Muscle of back (tissue), 3 donors: ENCODE measurements at regions not wholly inside any gene's neighbourhood (a gene's known extent, or its start where the extent isn't known, plus 50 kb on each side); places are given as distances from the start of the nearest gene placed in this dataset.

Source experiments
- DNase-seq, 3 donors: peaks; one replicate each; pipeline versions ENCODE4 v3.0.0 to v3.0.0-alpha.2; 2013

GRCh38 chr16:85187886-85188285 is 75.6 kb upstream of the CIBAR2 start:
- no peak for DNase-seq

DNA sequence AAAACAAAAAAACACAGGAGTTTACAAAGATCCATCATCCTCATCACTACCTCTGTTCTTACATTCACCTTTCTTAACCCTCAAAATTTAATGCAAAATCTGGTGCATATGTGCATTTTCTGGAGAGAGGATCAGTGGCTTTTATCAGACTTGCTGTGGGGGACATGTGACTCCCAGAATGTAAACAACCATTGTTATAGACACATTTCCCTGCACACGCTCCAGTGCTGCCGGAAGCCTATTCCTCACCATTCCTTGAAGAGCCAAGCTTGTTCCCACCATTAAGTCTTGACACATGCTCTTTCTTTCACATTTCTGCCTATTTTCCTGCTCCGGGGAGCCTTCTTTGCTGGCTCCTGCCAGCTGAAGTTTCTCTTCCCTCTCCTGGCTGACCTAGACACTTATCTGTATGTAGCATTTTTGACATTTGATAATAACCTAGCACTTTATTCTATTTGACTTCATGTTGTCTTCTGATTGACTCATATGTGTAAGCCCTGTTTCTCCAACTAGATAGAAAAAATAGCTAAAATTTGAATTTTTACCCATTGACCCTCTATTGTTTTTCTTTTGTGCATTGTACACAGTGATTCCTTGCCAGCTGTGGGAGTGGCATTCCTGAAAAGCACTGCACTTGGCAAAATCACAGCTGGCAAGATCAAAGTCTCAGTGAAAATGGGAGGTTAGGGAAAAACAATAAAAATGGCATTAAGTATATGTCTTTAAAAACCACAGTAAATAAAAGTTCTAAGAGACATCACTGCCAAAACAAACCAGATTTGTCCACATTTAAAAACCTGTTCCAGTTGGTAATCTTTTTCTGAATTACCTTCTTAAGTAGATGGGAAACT is 76.8 kb upstream of the CIBAR2 start:
- no peak for DNase-seq

DNA sequence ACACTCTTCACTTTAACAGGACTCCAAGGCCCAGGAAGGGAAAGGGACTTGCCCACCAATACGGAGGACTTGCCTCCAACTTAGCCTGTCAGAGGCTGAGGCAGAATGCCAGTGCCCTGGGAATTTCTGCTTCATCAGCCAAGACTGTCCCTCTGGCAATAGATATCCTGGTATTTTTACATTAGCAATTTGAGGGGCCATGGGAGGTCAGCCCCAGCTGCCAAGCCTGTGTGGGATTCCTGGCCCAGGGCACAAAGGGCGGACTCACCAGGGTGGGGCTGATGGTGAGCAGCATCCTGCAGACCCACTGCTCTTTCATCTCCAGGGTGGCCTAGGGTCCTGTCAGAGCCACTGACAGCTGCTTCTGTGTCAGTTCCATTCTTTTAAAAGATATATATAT is 78.3 kb upstream of the CIBAR2 start:
- DNase-seq = no peak

GRCh38 chr16:85191341-85191965 is 79.2 kb upstream of the CIBAR2 start:
- no peak for DNase-seq

DNA sequence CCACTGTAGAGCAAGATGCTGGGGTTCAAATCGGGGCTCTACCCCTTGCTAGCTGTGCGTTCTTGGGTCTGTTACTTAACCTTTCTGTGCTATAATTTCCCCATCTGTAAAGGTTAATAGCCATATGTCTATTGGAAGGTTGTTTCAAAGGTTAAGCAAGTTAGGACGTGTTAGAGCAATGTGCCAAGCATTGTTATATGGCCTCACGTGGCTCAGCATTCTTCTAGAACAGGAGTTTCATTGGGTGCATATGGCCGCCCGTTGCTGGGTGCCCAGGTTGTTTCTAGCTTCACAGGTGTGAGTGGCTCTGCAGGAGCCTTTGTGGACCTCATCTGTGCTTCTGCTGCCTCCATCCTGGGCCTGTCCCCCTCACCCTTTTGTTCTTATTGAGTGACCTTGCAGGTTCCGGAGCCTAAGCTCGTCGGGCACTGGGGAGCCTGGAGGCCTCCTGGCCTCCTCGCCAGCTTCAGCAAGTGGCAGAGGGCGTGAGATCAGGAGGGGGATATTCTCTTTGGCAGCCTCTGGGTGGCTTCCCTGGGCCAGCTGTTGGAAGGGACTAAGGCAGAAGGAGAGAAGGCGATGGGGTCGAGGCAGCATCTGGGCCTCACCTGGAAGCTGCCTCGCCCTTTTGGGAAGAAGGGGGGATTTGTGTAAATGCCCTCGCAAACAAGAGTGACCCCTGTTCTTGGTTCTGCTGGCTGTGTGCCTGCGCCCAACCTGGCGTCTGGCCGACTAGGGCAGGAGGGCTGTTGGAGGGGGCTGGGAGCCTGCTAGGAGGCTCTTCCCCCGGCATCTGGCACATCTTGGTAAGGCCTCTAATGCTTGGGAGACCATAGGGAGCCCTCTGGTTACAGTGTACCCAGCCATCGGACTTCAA is 80.2 kb upstream of the CIBAR2 start:
- DNase-seq = no peak

- no peak for DNase-seq
Measured at GRCh38 chr16:85193115-85193493, 80.8 kb upstream of the CIBAR2 start.

DNA sequence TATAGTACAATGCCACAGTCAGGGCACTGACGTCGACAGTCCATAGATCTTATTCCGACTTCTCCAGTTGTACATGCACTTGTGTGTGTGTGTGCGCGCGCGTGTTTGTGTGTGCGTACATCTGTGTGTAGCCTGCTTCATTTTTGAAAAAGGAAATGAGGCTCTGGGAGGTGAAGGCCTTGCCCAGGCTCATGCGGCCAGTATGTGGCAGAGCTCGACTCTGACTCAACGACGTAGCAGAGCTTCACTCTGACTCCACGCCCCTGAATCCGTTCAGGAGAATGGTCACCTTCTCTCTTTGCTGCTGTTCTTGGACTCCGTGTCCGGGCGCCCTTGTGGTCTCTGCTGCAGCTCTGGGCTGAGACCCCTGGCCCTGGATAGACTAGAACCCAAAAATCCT is 81.6 kb upstream of the CIBAR2 start:
- no peak for DNase-seq

DNA sequence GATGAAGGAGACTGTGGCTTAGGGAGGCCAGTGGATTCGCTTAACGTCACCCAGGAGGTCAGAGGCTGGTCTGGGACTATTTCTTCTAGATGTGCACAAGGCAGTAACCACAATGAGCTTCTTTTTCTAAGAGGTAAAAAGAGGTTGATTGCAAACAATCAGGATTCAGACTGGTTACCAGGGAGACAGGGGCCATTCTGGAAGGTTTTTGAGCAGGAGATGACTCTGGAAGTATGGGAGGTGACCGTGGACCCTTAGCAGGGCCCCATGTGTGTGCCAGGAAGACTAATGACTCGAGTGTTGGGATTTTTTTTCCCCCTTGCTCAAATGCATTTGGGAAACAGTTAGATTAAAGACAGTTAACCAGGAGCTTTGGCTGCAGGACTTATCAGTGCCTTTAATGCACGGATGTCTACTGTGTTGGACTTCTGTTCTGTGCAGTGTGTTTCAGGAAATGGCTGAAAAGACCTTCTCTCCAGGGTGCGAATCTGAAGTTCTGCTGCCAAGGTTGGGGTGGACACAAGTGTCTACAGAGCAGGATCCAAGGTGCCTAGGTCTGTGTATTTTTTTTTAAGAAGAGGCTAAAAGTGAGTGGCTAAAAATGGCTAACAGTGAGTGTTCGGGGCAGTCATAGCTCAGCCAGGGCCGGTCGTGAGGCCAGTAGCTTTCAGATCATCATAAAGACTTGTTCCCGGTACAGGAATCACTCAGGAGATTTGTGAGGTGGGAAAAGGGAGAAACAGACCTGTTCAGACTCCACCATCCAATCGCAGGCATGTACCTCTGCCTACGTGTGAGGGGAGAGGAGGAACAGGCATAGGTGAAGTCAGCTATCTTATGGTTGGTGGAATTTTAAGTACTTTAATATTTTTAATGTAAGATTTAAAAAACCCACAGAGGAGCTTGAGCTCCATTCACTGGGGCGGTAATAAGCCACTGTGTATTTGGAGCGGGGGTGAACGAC is 82.3 kb upstream of the CIBAR2 start:
- DNase-seq = no peak

DNA sequence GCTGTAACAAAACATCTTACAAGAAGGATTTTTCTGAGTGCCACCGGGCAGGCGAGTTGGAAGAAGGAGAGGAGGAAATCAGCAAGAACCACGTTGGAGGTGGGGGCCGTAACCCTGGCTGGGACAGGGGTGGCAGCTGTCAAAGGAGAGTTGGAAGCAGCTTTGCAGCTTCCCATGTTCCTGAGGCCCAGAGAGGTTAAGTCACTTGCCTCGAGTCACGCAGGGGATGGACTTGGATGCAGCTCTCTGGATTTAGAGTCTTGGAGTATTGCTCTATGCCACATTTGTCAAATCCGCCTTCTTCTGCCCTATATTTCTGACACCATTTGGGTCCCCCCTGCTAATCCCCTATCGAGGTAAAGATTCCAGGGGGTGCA is 83.0 kb upstream of the CIBAR2 start:
- DNase-seq = no peak

DNA sequence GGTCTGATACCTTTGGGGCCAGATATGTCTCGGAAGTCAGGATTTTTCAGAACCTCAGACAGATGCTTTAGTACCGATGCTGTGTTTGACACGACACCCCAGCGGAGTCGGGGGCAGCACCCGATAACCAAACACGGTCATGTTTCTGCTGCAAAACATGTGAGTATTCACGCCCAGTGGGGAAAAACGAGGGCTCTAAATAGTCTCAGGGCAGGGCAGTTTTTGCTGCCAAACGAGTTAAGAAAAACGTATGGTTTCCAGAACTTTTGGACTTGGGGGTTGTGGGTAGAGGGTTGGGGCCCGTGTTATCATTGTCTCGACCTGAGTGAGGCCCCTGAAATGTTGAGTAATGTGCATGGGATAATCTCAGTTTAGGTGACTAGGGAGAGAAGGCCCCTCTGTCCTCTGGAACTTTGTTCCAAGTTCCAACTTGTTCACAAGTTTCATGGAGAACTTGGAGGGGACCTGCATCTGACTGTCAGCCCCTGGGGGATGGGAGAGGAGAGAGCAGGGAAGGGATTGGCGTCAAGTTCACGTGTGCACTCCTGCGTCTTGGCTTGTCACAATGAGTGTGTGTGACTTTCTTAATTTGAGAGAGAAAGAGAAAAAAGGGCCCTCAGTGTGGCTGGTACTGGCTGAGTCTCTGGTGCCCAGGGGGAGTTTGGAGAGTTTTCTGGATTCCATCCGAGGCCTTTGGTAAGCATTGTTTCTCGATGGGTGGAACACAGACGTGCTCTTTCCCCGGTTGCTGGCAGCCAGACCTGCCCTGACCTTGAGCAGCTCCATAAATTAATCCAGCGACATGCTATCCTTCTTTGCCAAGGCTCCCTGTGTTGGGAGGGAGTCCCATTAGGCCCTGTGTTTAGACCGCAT is 83.9 kb upstream of the CIBAR2 start:
- peak in 1 of 3 donors; percentile 64 for DNase-seq

- DNase-seq = no peak
Measured at GRCh38 chr16:85196976-85197375, 84.7 kb upstream of the CIBAR2 start.

GRCh38 chr16:85197611-85198566 is 85.6 kb upstream of the CIBAR2 start:
- DNase-seq = no peak

DNA sequence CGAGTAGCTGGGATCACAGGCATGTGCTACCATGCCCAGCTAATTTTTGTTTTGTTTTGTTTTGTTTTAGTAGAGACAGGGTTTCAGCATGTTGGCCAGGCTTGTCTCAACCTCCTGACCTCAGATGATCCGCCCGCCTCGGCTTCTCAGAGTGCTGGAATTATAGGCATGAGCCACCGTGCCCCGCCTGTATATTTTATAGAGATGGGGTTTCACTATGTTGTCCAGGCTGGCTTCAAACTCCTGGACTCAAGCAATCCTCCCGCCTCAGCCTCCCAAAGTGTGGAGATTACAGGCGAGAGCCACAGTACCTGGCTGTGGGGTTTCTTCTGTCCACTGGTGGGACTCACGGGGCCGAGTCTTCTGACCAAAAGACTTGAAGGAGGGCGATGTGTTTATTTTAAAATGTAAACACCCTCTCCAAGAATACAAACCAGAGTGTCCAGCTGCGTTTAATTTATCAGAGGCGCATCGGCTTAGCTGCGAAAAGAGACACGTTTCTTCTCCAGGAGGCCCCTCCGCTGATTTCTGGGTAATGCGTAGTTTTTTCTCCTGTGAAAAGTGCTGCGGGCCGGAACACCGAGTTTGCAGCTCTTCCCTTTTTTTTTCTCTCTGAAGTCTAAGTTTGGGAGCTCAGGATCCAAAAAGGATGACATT is 86.9 kb upstream of the CIBAR2 start:
- DNase-seq = no peak

DNA sequence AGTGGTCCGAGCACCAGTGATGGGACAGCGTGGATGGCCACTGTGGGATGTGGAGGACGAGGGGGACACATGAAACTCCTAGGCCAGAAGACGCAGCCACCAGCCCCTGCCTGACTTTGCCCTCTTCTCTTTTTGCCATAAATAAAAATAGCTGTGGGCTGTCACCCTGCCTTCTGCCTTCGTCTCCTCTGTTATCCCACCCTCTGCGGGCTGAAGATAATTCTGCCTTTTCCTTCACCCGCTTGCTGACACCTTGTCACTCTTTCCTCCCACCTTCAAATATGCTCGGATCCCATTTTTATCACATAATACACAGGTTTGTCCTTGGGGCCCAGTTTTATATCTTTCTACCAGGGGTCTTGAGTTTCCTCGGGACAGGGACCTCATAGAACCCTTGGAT is 87.6 kb upstream of the CIBAR2 start:
- no peak for DNase-seq

- no peak for DNase-seq
Measured at GRCh38 chr16:85200471-85201278, 88.4 kb upstream of the CIBAR2 start.

DNA sequence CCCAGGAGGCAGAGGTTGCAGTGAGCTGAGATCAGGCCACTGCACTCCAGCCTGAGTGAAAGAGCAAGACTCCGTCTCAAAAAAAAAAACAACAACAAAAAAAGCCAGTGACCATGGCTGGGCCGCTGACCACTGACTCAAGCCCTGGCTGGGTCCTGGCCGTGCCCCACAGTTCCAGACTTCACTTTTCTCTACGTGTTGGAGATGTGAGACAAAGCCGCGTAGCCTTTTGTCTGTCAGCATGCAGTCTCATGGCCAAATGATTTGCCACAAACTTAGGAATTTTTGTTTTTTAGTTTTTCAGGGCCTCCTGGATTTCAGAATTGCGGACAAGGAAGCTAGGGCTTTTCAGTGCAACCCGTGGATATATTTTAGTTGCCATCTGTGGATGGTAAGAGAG is 89.3 kb upstream of the CIBAR2 start:
- DNase-seq = no peak

DNA sequence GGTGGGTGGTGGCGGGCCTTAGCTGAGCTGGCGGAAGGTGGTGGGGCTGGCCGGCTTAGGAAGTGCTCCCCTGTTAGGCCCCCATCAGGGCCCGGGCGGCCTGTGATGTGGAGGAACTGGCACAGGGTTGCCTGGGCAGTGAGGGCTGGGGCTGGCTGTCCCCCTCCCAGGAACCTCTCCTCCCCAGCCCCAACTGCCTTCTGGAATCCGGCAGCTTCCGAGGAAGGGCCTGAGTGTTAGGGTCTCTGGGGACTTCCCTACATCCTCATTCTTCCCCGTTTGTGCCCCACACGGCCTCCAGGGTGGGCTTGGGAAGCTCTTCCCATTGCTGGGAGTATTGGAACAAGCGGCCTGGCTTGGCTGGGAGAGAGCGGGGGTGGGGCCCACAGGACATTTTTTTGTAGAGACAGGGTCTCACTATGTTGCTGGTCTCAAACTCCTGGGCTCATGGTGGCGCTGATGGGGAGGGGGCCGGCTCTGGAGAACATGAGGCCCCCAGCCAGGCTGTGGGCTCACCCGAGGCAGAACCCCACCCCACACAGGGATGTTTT is 89.9 kb upstream of the CIBAR2 start:
- DNase-seq = peak in 1 of 3 donors; percentile 63
